ENCODE measurements at regions not wholly inside any gene's neighbourhood (a gene's known extent, or its start where the extent isn't known, plus 50 kb on each side); places are given as distances from the start of the nearest gene placed in this dataset.

DNA sequence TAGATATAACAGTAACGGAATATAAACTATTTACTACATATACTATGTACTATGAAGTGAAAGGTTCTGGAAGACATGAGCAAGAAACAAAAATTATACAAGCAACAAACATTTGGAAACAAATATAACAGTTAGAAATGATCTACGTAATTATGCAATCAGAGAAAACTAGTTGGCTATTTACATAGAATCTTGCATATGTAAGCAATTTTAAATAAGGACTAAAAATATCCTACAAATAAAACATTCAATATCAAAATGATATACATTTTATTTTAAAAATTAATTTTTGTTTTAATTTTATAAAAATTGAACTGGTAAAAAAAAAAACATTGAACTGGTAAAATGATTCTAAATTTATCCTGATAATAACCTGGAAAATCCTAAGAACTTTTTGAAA, 642.5 kb upstream of the PCDH10 start:
- ATAC-seq (ENCODE audit: low FRiP score) (no peak), DNase-seq (ENCODE audit: low spot score) (no peak)
- TF ChIP-seq, protein P1, sequence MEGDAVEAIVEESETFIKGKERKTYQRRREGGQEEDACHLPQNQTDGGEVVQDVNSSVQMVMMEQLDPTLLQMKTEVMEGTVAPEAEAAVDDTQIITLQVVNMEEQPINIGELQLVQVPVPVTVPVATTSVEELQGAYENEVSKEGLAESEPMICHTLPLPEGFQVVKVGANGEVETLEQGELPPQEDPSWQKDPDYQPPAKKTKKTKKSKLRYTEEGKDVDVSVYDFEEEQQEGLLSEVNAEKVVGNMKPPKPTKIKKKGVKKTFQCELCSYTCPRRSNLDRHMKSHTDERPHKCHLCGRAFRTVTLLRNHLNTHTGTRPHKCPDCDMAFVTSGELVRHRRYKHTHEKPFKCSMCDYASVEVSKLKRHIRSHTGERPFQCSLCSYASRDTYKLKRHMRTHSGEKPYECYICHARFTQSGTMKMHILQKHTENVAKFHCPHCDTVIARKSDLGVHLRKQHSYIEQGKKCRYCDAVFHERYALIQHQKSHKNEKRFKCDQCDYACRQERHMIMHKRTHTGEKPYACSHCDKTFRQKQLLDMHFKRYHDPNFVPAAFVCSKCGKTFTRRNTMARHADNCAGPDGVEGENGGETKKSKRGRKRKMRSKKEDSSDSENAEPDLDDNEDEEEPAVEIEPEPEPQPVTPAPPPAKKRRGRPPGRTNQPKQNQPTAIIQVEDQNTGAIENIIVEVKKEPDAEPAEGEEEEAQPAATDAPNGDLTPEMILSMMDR (IDR thresholded peaks at IDR 0.05): no peak

DNA sequence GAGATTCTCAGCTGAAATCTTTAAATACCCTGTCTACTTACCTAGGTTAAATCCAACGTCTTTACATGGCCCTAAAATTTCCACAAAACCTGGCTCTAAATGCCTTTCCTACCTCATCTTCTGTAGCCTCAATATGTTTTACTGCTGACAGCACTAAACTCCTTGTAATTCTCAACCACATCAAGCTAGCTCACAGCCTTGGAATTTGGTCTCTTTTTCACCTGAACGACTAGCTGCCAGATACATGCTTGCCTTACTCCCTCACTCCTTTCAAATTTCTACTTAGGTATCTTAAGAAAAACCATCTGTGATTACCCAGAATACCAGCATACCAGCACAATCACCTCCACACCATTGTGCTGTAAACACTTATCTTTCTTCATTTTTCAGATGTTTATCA, 635.6 kb upstream of the PCDH10 start:
- TF ChIP-seq, protein P1 (IDR thresholded peaks at IDR 0.05): no peak
- ATAC-seq (ENCODE audit: low FRiP score) (no peak), DNase-seq (ENCODE audit: low spot score) (no peak)

DNA sequence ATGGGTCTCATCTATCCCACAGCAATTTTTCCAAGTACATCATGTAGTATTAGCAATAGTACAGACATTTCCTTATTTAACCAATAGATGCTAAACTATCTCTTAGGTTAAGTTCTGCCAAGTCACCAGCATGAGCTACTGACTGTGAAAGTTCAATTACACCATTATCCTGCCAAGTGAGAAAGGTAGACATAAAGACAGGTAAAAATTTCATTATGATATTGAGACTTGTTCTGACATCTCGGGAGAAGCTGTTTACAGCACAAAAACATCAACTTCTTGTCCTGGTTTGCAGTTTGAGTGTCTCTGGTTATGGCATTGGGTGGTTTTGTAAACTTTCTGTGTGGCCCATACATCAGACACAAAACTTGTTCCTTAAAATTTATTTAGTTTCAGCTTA, 622.4 kb upstream of the PCDH10 start:
- DNase-seq (ENCODE audit: low spot score) (no peak), ATAC-seq (ENCODE audit: low FRiP score) (no peak)
- TF ChIP-seq, protein P1 (IDR thresholded peaks at IDR 0.05): no peak

DNA sequence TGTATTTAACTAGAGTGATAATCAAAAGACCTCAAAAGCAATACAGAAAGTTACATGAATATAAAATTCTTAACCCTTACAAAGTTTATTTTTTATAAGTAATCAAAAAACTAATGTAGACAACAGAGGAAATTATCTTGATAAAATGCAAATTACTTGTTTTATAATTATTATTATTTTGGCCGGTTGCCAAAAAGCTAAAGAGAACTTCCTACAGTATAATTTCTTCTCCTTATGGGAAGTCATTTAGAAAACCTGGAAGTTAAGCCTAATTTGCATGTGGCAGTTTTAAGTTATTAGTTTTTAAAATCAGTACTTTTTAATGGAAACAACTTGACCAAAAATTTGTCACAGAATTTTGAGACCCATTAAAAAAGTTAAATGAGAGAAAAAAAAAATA, 621.3 kb upstream of the PCDH10 start:
- DNase-seq (ENCODE audit: low spot score): no peak
- TF ChIP-seq, protein P1 (IDR thresholded peaks at IDR 0.05): no peak
- ATAC-seq (ENCODE audit: low FRiP score): no peak

DNA sequence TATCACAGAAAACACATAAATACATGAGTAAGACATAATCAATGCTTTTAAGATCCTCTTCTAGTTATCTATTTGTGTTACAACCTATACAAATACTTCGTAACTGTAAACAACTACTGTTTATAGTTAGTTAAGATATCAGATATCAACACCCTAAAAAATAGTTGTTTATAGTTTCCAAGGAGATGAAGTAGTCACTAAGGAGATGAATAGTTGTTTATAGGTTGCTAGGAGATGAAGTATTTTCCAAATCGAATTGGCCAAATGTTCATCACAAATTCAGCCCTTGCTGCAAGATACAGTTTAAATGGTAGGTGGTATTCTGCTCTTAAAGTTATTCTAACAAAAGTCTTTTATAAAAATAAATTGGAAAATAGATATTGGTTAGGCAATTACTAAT, 618.2 kb upstream of the PCDH10 start:
- ATAC-seq (ENCODE audit: low FRiP score) (no peak), DNase-seq (ENCODE audit: low spot score) (no peak)
- TF ChIP-seq, protein P1 (IDR thresholded peaks at IDR 0.05): no peak

DNA sequence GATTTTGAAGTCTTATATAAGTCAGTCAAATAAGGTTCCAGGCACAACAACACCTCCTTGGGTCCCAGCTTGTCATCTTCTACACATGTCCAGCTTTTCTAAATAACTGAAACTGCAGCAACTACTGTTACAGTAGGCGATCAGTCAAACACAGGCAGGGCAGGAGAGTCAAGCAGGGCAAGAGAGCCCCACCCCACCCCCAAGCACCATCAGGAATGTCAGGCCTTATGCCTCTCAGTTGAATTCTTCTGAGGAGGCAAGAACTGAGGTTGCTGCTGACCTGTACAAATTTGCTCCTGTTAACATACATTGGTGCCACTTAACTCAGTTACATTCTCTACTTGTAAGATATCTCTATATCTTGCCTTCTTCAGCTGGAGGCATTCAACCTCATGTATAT, 608.8 kb upstream of the PCDH10 start:
- no peak for DNase-seq (ENCODE audit: low spot score)
- TF ChIP-seq, protein P1 (IDR thresholded peaks at IDR 0.05): no peak
- no peak for ATAC-seq (ENCODE audit: low FRiP score)

DNA sequence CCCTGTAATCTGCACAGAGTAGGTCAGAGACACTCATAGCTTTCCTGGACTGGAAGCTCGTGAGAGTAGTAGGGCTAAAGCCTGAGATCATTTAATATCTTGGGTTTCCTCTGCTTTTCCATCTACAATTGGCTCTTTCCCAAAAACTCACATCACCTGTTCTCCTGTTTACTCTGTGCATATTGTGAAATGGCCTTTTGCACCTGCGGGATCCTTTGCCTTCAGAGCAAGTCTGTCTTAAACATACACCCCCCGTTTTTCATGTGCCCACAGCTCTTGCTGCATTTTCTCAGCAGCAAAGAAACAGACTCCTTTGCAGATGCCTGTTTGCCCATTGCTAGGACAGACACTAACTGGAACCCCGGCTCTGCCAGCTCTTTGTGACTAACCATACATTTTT, 608.3 kb upstream of the PCDH10 start:
- DNase-seq (ENCODE audit: low spot score) (no peak), ATAC-seq (ENCODE audit: low FRiP score) (no peak)
- TF ChIP-seq, protein P1 (IDR thresholded peaks at IDR 0.05): no peak

All from omental fat pad (tissue), 3 donors.